Chondrocyte (in vitro differentiated cells): ENCODE measurements at regions not wholly inside any gene's neighbourhood (a gene's known extent, or its start where the extent isn't known, plus 50 kb on each side); places are given as distances from the start of the nearest gene placed in this dataset.
"Not testable (repeated sequence)": the region's sequence is repeated elsewhere in the genome, so short reads cannot be mapped to it uniquely, and the experiment has no call there.

Experiments
- DNase-seq: peaks from one replicate; pipeline ENCODE4 v3.0.0; 2021; ENCODE audit warnings: mixed read lengths, low spot score
- H3K27ac Mint-ChIP-seq: one replicate; pipeline ENCODE4 v1.8.0; 2021; ENCODE audit warnings: mild to moderate bottlenecking, moderate library complexity, mixed read lengths; ENCODE audit not compliant: unreplicated experiment
- H3K27me3 Mint-ChIP-seq: 2 replicates; pipeline ENCODE4 v1.8.0; 2021; ENCODE audit warnings: low read depth, mixed read lengths
- H3K36me3 Mint-ChIP-seq: 2 replicates; pipeline ENCODE4 v1.8.0; 2021; ENCODE audit warnings: low read depth, mixed read lengths
- H3K4me1 Mint-ChIP-seq: 2 replicates; pipeline ENCODE4 v1.8.0; 2021; ENCODE audit warnings: low read depth, mild to moderate bottlenecking, mixed read lengths
- H3K4me3 Mint-ChIP-seq: one replicate; pipeline ENCODE4 v1.8.0; 2021; ENCODE audit warnings: mild to moderate bottlenecking, moderate library complexity, mixed read lengths; ENCODE audit not compliant: unreplicated experiment
- H3K9me3 Mint-ChIP-seq: 2 replicates; pipeline ENCODE4 v1.8.0; 2021; ENCODE audit warnings: low read depth, mixed read lengths
- CTCF ChIP-seq: fragments of 200-600 bp; sonication (generic); IDR thresholded peaks from 2 replicates; pipeline ENCODE4 v1.5.0; 2021; ENCODE audit warnings: antibody characterized with exemption, mild to moderate bottlenecking, moderate library complexity

GRCh38 chr18:38792731-38793130 is 1227.1 kb upstream of the CELF4 start:
- no peak for DNase-seq
- H3K36me3 Mint-ChIP-seq, result no peaks in the 10 kb centered on the region
- no peak for TF ChIP-seq CTCF
- no peaks in the 10 kb centered on the region for H3K27me3 Mint-ChIP-seq
- no peaks in the 10 kb centered on the region for H3K9me3 Mint-ChIP-seq
- H3K4me1 Mint-ChIP-seq, result no peaks in the 10 kb centered on the region
- no peak overlapping the region for H3K4me3 Mint-ChIP-seq
- no peak overlapping the region for H3K27ac Mint-ChIP-seq

DNA sequence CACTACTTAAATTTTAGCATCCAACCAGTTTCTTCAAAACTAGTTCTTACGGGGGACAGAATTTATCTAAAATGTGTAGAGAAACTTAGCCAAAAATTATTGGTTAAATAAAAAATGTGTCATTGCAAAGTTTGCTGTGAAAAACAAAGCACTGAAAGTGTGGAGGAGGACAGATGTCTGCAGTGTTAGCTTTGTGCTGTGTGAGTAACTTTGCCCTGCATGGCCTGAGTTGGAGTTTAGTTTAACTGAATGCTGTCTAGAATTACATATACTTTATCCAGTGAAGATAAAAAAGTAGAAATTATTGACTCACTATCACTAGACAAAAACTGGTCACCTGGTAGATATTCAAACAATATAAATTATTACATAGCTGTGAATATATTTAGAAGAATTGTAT is 1225.2 kb upstream of the CELF4 start:
- DNase-seq, result no peak
- H3K4me3 Mint-ChIP-seq, result no peak overlapping the region
- no peaks in the 10 kb centered on the region for H3K27me3 Mint-ChIP-seq
- TF ChIP-seq CTCF, result no peak
- no peaks in the 10 kb centered on the region for H3K36me3 Mint-ChIP-seq
- H3K9me3 Mint-ChIP-seq, result peaks cover 9% of the 10 kb centered on the region
- no peak overlapping the region for H3K27ac Mint-ChIP-seq
- no peaks in the 10 kb centered on the region for H3K4me1 Mint-ChIP-seq

- no peak for DNase-seq
- no peak overlapping the region for H3K27ac Mint-ChIP-seq
- no peaks in the 10 kb centered on the region for H3K27me3 Mint-ChIP-seq
- no peak for TF ChIP-seq CTCF
- no peaks in the 10 kb centered on the region for H3K36me3 Mint-ChIP-seq
- H3K9me3 Mint-ChIP-seq, result peaks cover 9% of the 10 kb centered on the region
- H3K4me1 Mint-ChIP-seq, result no peaks in the 10 kb centered on the region
- no peak overlapping the region for H3K4me3 Mint-ChIP-seq
Measured at GRCh38 chr18:38790303-38790702, 1224.7 kb upstream of the CELF4 start.

DNA sequence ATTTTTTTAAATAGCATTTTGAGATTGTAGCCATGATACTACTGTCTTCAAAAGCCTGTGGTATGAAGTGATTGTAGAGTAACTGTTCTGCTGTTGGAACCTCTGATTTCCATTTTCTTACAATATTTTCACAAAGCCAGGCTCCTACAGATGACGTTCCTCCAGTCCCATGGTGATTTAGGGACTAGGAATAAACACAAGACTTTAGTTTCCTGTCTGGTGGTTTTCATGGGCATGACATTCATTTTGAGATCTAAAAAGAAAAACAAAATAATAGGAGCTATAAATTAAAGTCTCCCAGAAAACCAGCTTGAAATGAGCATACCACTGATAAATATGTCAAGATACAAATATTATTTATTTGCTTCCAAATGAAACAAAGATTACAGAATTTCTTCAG is 1223.5 kb upstream of the CELF4 start:
- Mint-ChIP-seq H3K4me3 (no peak overlapping the region), H3K27me3 (no peaks in the 10 kb centered on the region), H3K36me3 (no peaks in the 10 kb centered on the region), H3K9me3 (peaks cover 9% of the 10 kb centered on the region), H3K4me1 (no peaks in the 10 kb centered on the region), H3K27ac (no peak overlapping the region)
- DNase-seq, result no peak
- no peak for TF ChIP-seq CTCF

GRCh38 chr18:38786906-38787305 is 1221.3 kb upstream of the CELF4 start:
- no peaks in the 10 kb centered on the region for H3K4me1 Mint-ChIP-seq
- DNase-seq, result no peak
- H3K36me3 Mint-ChIP-seq, result no peaks in the 10 kb centered on the region
- peaks cover 9% of the 10 kb centered on the region for H3K9me3 Mint-ChIP-seq
- H3K4me3 Mint-ChIP-seq, result no peak overlapping the region
- no peak overlapping the region for H3K27ac Mint-ChIP-seq
- TF ChIP-seq CTCF, result no peak
- no peaks in the 10 kb centered on the region for H3K27me3 Mint-ChIP-seq

DNA sequence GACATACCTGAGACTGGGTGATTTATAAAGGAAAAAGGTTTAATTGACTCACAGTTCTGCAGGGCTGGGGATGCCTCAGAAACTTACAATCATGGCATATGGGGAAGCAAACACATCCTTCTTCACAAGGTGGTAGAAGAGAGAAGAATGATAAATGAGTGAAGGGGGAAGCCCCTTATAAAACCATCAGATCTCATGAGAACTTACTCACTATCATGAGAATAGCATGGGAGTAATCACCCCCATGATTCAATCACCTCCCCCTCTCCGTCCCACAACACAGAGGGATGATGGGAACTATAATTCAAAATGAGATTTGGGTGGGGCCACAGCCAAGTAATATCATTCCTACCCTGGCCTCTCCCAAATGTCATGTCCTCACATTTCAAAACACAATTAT is 1206.0 kb upstream of the CELF4 start:
- not testable (repeated sequence) for H3K4me3 Mint-ChIP-seq, H3K9me3 Mint-ChIP-seq, DNase-seq, H3K36me3 Mint-ChIP-seq, H3K4me1 Mint-ChIP-seq, H3K27me3 Mint-ChIP-seq, H3K27ac Mint-ChIP-seq
